H9 (cell line): ENCODE measurements at regions not wholly inside any gene's neighbourhood (a gene's known extent, or its start where the extent isn't known, plus 50 kb on each side); places are given as distances from the start of the nearest gene placed in this dataset.

Experiments used
- DNase-seq: peaks from one replicate; pipeline ENCODE4 v3.0.0-alpha.2; 2017
- H2AFZ ChIP-seq: one replicate; pipeline ENCODE4 v1.6.1; 2013; ENCODE audit warnings: mild to moderate bottlenecking, low read length, control low read depth, moderate library complexity
- H2AK5ac ChIP-seq: 2 replicates; pipeline ENCODE4 v1.6.1; 2013; ENCODE audit warnings: low read length, control low read depth, mixed read lengths; ENCODE audit not compliant: insufficient read length
- H2BK120ac ChIP-seq: one replicate; pipeline ENCODE4 v1.6.1; 2013; ENCODE audit warnings: low read depth, mild to moderate bottlenecking, low read length, control low read depth, inconsistent platforms; ENCODE audit not compliant: poor library complexity, severe bottlenecking
- H2BK12ac ChIP-seq: 2 replicates; pipeline ENCODE4 v1.6.1; 2013; ENCODE audit warnings: low read length, control low read depth, mixed read lengths, low read depth; ENCODE audit not compliant: insufficient read length
- H2BK15ac ChIP-seq: 2 replicates; pipeline ENCODE4 v1.6.1; 2013; ENCODE audit warnings: low read depth, low read length, control low read depth
- H2BK20ac ChIP-seq: one replicate; pipeline ENCODE4 v1.6.1; 2013; ENCODE audit warnings: low read depth, mild to moderate bottlenecking, low read length, control low read depth, inconsistent platforms; ENCODE audit not compliant: poor library complexity, severe bottlenecking
- H2BK5ac ChIP-seq: 2 replicates; pipeline ENCODE4 v1.6.1; 2013; ENCODE audit warnings: low read length, control low read depth, mixed read lengths; ENCODE audit not compliant: insufficient read length
- H3K14ac ChIP-seq: 2 replicates; pipeline ENCODE4 v1.6.1; 2013; ENCODE audit warnings: low read length, control low read depth; ENCODE audit not compliant: insufficient read depth
- H3K18ac ChIP-seq: 2 replicates; pipeline ENCODE4 v1.6.1; 2013; ENCODE audit warnings: low read depth, mild to moderate bottlenecking, mixed read lengths, low read length, control low read depth; ENCODE audit not compliant: insufficient read length
- H3K23ac ChIP-seq: 2 replicates; pipeline ENCODE4 v1.6.1; 2013; ENCODE audit warnings: low read length, control low read depth, mixed read lengths, low read depth; ENCODE audit not compliant: insufficient read length
- H3K23me2 ChIP-seq: 2 replicates; pipeline ENCODE4 v1.6.1; 2013; ENCODE audit warnings: low read depth, mild to moderate bottlenecking, mixed read lengths, low read length, control low read depth; ENCODE audit not compliant: insufficient read length, poor library complexity, severe bottlenecking
- H3K27ac ChIP-seq: 2 replicates; pipeline ENCODE4 v1.5.1; 2013; ENCODE audit warnings: low read length, control low read depth, mixed read lengths, low read depth; ENCODE audit not compliant: insufficient read length
- H3K27me3 ChIP-seq: 2 replicates; pipeline ENCODE4 v1.6.1; 2013; ENCODE audit warnings: low read length, control low read depth, inconsistent platforms; ENCODE audit not compliant: insufficient read depth
- H3K4ac ChIP-seq: 2 replicates; pipeline ENCODE4 v1.6.1; 2013; ENCODE audit warnings: low read depth, mild to moderate bottlenecking, control low read depth, inconsistent platforms, low read length, moderate library complexity
- H3K4me1 ChIP-seq: 2 replicates; pipeline ENCODE4 v1.6.1; 2013; ENCODE audit warnings: low read length, control low read depth, inconsistent platforms; ENCODE audit not compliant: insufficient read depth
- H3K4me2 ChIP-seq: 2 replicates; pipeline ENCODE4 v1.6.1; 2013; ENCODE audit warnings: low read length, control low read depth, mixed read lengths; ENCODE audit not compliant: insufficient read length, insufficient read depth
- H3K56ac ChIP-seq: 2 replicates; pipeline ENCODE4 v1.6.1; 2013; ENCODE audit warnings: low read depth, mild to moderate bottlenecking, mixed read lengths, low read length, control low read depth; ENCODE audit not compliant: insufficient read length
- H3K79me1 ChIP-seq: 2 replicates; pipeline ENCODE4 v1.6.1; 2013; ENCODE audit warnings: low read depth, mild to moderate bottlenecking, moderate library complexity, low read length, control low read depth, inconsistent platforms; ENCODE audit not compliant: insufficient read depth, poor library complexity, severe bottlenecking
- H3K79me2 ChIP-seq: 2 replicates; pipeline ENCODE4 v1.6.1; 2013; ENCODE audit warnings: low read length, control low read depth, inconsistent platforms; ENCODE audit not compliant: insufficient read depth
- H3K9ac ChIP-seq: 2 replicates; pipeline ENCODE4 v1.6.1; 2013; ENCODE audit warnings: low read length, control low read depth, mixed read lengths; ENCODE audit not compliant: insufficient read length; ENCODE audit errors: extremely low read depth
- H3K9me3 ChIP-seq: one replicate; pipeline ENCODE4 v1.6.1; 2013; ENCODE audit warnings: low read depth, low read length, inconsistent platforms; ENCODE audit not compliant: control insufficient read depth
- H3T11ph ChIP-seq: one replicate; pipeline ENCODE4 v1.6.1; 2013; ENCODE audit warnings: mild to moderate bottlenecking, low read length, control low read depth, inconsistent platforms
- H4K20me1 ChIP-seq: one replicate; pipeline ENCODE4 v1.6.1; 2013; ENCODE audit not compliant: control insufficient read depth, insufficient read length, insufficient read depth
- H4K5ac ChIP-seq: 2 replicates; pipeline ENCODE4 v1.6.1; 2013; ENCODE audit warnings: low read depth, mild to moderate bottlenecking, mixed read lengths, low read length, control low read depth; ENCODE audit not compliant: insufficient read length
- H4K8ac ChIP-seq: replicated peaks from 2 replicates; pipeline ENCODE4 v1.6.1; 2013; ENCODE audit warnings: low read length, control low read depth, mixed read lengths, low read depth; ENCODE audit not compliant: insufficient read length
- H4K91ac ChIP-seq: 2 replicates; pipeline ENCODE4 v1.6.1; 2013; ENCODE audit warnings: low read depth, mild to moderate bottlenecking, moderate library complexity, mixed read lengths, low read length, control low read depth; ENCODE audit not compliant: insufficient read length
- H3K27ac Mint-ChIP-seq, 3 experiments: 2 replicates in 2 of 3; 3 replicates in 1 of 3; pipeline ENCODE4 v1.8.0; 2020 to 2021; ENCODE audit warnings: mixed read lengths in 3 of 3, mild to moderate bottlenecking in 1 of 3, moderate library complexity in 1 of 3
- H3K27me3 Mint-ChIP-seq: 2 replicates; pipeline ENCODE4 v1.8.0; 2021; ENCODE audit warnings: low read depth, mild to moderate bottlenecking, moderate library complexity, mixed read lengths
- H3K36me3 Mint-ChIP-seq, 3 experiments: 2 replicates in 2 of 3; 3 replicates in 1 of 3; pipeline ENCODE4 v1.8.0; 2020 to 2021; ENCODE audit warnings: low read depth in 3 of 3, mixed read lengths in 3 of 3; ENCODE audit not compliant: insufficient read depth in 1 of 3
- H3K4me1 Mint-ChIP-seq, 2 experiments: 2 replicates each; pipeline ENCODE4 v1.8.0; 2020; ENCODE audit warnings: mixed read lengths in 2 of 2
- H3K4me3 Mint-ChIP-seq, 2 experiments: 2 replicates in 1 of 2; 3 replicates in 1 of 2; pipeline ENCODE4 v1.8.0; 2020 to 2021; ENCODE audit warnings: mild to moderate bottlenecking in 2 of 2, mixed read lengths in 2 of 2, moderate library complexity in 1 of 2
- H3K9me3 Mint-ChIP-seq, 2 experiments: 2 replicates in 1 of 2; 3 replicates in 1 of 2; pipeline ENCODE4 v1.8.0; 2020; ENCODE audit warnings: mild to moderate bottlenecking in 2 of 2, mixed read lengths in 2 of 2, moderate library complexity in 1 of 2
- CTCF ChIP-seq: fragments of 200-600 bp; sonication (generic); conservative IDR thresholded peaks from 3 replicates; pipeline ENCODE4 v1.8.0; 2021; ENCODE audit warnings: antibody characterized with exemption, mild to moderate bottlenecking
- WGBS: extraction: QIAGEN DNeasy Blood & Tissue Kit; methylation state at CpG from one replicate; pipeline ENCODE4 v1.1.7; 2013; ENCODE audit warnings: missing lambda C conversion rate, low lambda C conversion rate, mixed read lengths; ENCODE audit not compliant: insufficient read length; ENCODE audit errors: extremely low coverage; 5-methylcytosine and 5-hydroxymethylcytosine counted together

GRCh38 chr17:71455219-71455618 lies 665.6 kb upstream of the SOX9 start:
- Mint-ChIP-seq H3K36me3 (no peaks in the 10 kb centered on the region), H3K4me3 (no peak overlapping the region), H3K4me1 (no peaks in the 10 kb centered on the region; a peak in 1 of 4 replicates), H3K9me3 (no peaks in the 10 kb centered on the region; a peak in 1 of 5 replicates), H3K27ac (no peak overlapping the region), H3K27me3 (no peaks in the 10 kb centered on the region)
- H2BK20ac ChIP-seq, result no peak overlapping the region
- H2AFZ ChIP-seq, result no peak overlapping the region
- H3K4me1 ChIP-seq, result no peaks in the 10 kb centered on the region
- no peak overlapping the region for H2BK5ac ChIP-seq
- H2BK120ac ChIP-seq, result no peak overlapping the region
- no peak overlapping the region for H3K56ac ChIP-seq
- no peak overlapping the region for H4K8ac ChIP-seq
- no peaks in the 10 kb centered on the region for H3K27me3 ChIP-seq
- H3T11ph ChIP-seq, result no peak overlapping the region
- H4K5ac ChIP-seq, result no peak overlapping the region
- H3K23ac ChIP-seq, result no peak overlapping the region
- no peak overlapping the region for H3K4ac ChIP-seq
- H3K14ac ChIP-seq, result no peak overlapping the region
- H4K20me1 ChIP-seq, result no peaks in the 10 kb centered on the region
- H3K27ac ChIP-seq, result no peak overlapping the region
- TF ChIP-seq CTCF, result no peak
- no peaks in the 10 kb centered on the region for H3K79me2 ChIP-seq
- H3K18ac ChIP-seq, result no peak overlapping the region
- no peak overlapping the region for H2BK12ac ChIP-seq
- no peaks in the 10 kb centered on the region for H3K9me3 ChIP-seq
- H3K23me2 ChIP-seq, result no peaks in the 10 kb centered on the region
- H4K91ac ChIP-seq, result no peak overlapping the region
- no CpG with 5 or more reads among the region's 2 CpGs for WGBS
- no peaks in the 10 kb centered on the region for H3K79me1 ChIP-seq
- no peak overlapping the region for H2BK15ac ChIP-seq
- no peak overlapping the region for H3K4me2 ChIP-seq
- H2AK5ac ChIP-seq, result no peak overlapping the region
- DNase-seq, result no peak
- H3K9ac ChIP-seq, result no peak overlapping the region
